ENCODE measurements at regions not wholly inside any gene's neighbourhood (a gene's known extent, or its start where the extent isn't known, plus 50 kb on each side); places are given as distances from the start of the nearest gene placed in this dataset.
"Not testable (repeated sequence)": the region's sequence is repeated elsewhere in the genome, so short reads cannot be mapped to it uniquely, and the experiment has no call there.

DNA sequence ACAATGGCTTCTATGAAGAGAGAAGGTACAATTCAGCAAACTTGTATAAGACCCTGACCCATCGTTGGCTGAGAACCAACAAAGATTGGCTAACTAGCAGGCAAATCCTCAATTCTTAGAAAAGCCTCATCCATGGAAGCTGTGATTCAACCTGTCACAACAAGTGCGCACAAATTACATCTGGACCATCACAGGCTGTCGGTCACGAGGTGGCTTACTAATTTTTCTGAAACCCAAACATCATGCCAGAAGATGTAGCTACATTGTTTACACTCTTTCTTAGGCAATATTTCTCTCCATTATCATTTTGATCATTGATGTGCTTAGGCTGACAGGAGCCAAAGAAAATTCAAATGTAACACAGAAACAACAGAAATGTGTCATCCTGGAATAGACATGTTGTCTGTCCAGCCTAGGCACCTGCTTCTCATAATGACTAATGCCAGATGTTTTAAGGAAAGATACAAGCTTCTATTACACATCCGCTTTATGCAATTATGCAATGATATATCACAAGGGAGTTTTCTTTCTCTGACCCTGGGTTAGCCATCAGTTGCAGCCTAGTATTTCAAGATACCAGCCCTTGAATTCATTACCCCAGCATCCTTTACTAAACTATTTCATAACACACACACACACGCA, 92.9 kb upstream of the DIO2 start:
- Histone ChIP-seq H3K27ac (ENCODE audit: low read depth, low read length) (no peak overlapping the region), H3K27me3 (ENCODE audit: insufficient read depth, low read length) (no peaks in the 10 kb centered on the region), H3K79me2 (ENCODE audit: control insufficient read depth, insufficient read depth, low read length, unreplicated experiment) (no peaks in the 10 kb centered on the region), H3K36me3 (ENCODE audit: insufficient read depth, low read length) (no peaks in the 10 kb centered on the region), H3K4me3 (ENCODE audit: low read depth, low read length) (no peak overlapping the region), H3K4me1 (ENCODE audit: control insufficient read depth, insufficient read depth, low read length, unreplicated experiment) (peaks cover 12% of the 10 kb centered on the region), H2AFZ (ENCODE audit: low read length, unreplicated experiment) (no peak overlapping the region)

DNA sequence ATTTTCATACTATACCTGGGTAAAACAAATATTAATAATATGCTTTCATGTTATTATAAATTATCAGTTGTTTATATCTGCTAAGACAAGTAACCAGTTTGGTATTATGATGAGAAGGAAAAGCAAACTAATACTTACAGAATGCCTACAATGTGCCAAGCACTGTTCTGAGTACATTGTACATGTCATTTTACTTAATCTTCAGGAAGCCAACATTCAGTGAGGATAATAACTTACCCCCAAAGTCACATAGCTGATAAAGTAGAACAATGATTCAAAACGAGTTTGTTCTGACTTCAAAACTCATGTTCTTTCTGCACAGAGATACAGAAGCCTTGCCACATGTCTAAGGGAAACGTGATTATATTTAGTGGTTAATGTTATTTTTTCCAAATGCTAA, 89.0 kb upstream of the DIO2 start:
- Histone ChIP-seq H3K27me3 (ENCODE audit: insufficient read depth, low read length) (no peaks in the 10 kb centered on the region), H3K27ac (ENCODE audit: low read depth, low read length) (no peak overlapping the region), H3K4me3 (ENCODE audit: low read depth, low read length) (no peak overlapping the region), H3K36me3 (ENCODE audit: insufficient read depth, low read length) (no peaks in the 10 kb centered on the region), H2AFZ (ENCODE audit: low read length, unreplicated experiment) (no peak overlapping the region), H3K4me1 (ENCODE audit: control insufficient read depth, insufficient read depth, low read length, unreplicated experiment) (peaks cover 12% of the 10 kb centered on the region), H3K79me2 (ENCODE audit: control insufficient read depth, insufficient read depth, low read length, unreplicated experiment) (no peaks in the 10 kb centered on the region)

GRCh38 chr14:80298491-80299017, 87.2 kb upstream of the DIO2 start:
- Histone ChIP-seq H3K36me3 (ENCODE audit: insufficient read depth, low read length) (no peaks in the 10 kb centered on the region), H3K4me1 (ENCODE audit: control insufficient read depth, insufficient read depth, low read length, unreplicated experiment) (no peaks in the 10 kb centered on the region), H3K27ac (ENCODE audit: low read depth, low read length) (no peak overlapping the region), H3K27me3 (ENCODE audit: insufficient read depth, low read length) (no peaks in the 10 kb centered on the region), H2AFZ (ENCODE audit: low read length, unreplicated experiment) (no peak overlapping the region), H3K4me3 (ENCODE audit: low read depth, low read length) (no peak overlapping the region), H3K79me2 (ENCODE audit: control insufficient read depth, insufficient read depth, low read length, unreplicated experiment) (no peaks in the 10 kb centered on the region)

- Histone ChIP-seq H3K27me3 (ENCODE audit: insufficient read depth, low read length) (no peaks in the 10 kb centered on the region), H2AFZ (ENCODE audit: low read length, unreplicated experiment) (no peak overlapping the region), H3K4me3 (ENCODE audit: low read depth, low read length) (no peak overlapping the region), H3K27ac (ENCODE audit: low read depth, low read length) (no peak overlapping the region), H3K36me3 (ENCODE audit: insufficient read depth, low read length) (no peaks in the 10 kb centered on the region), H3K4me1 (ENCODE audit: control insufficient read depth, insufficient read depth, low read length, unreplicated experiment) (no peaks in the 10 kb centered on the region), H3K79me2 (ENCODE audit: control insufficient read depth, insufficient read depth, low read length, unreplicated experiment) (no peaks in the 10 kb centered on the region)
These were observed 79.8 kb upstream of the DIO2 start for GRCh38 chr14:80291101-80291500.

DNA sequence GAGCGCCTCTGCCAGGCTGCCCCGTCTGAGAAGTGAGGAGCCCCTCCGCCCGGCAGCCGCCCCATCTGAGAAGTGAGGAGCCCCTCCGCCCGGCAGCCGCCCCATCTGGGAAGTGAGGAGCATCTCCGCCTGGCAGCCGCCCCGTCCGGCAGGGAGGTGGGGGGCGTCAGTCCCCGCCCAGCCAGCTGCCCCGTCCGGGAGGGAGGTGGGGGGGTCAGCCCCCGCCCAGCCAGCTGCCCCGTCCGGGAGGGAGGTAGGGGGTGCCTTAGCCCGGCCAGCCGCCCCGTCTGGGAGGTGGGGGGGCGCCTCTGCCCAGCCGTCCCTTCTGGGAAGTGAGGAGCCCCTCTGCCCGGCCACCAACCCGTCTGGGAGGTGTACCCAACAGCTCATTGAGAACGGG, 75.4 kb upstream of the DIO2 start:
- not testable (repeated sequence) for H3K27me3 ChIP-seq (ENCODE audit: insufficient read depth, low read length); H3K79me2 ChIP-seq (ENCODE audit: control insufficient read depth, insufficient read depth, low read length, unreplicated experiment); H2AFZ ChIP-seq (ENCODE audit: low read length, unreplicated experiment); H3K4me3 ChIP-seq (ENCODE audit: low read depth, low read length); H3K27ac ChIP-seq (ENCODE audit: low read depth, low read length); H3K4me1 ChIP-seq (ENCODE audit: control insufficient read depth, insufficient read depth, low read length, unreplicated experiment); H3K36me3 ChIP-seq (ENCODE audit: insufficient read depth, low read length)

DNA sequence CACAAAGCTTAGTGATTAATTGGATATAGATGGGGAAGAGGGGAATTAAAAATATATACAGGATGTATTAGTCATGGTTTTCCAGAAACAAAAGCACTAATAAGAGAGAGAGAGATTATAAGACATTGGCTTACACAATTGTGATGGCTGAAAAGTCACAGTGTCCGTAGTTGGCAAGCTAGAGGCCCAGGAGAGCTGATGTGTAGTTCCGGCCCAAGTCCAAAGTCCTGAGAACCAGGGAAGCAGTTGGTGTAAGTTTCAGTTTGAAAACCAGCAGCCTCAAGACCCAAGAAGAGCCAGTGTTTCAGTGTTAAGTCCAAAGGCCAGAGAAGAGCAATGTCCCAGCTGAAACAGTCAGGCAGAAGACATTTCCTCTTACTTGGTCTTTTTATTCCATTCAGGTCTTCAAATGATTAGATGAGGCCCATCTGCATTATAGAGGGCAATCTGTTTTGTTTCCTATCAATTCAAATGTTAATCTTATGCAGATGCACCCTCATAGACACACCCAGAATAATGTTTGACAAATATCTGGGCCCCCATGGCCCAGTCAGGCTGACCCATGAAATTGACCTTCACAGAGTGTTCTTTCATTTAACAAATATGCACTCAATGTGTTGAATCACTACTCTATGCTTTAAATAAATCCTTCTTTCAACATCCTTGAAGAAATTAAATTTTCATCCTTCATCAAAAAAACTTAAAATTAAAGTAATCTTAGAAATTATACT, 67.2 kb upstream of the DIO2 start:
- Histone ChIP-seq H3K27me3 (ENCODE audit: insufficient read depth, low read length) (no peaks in the 10 kb centered on the region), H2AFZ (ENCODE audit: low read length, unreplicated experiment) (peak overlapping the region; percentile 76), H3K27ac (ENCODE audit: low read depth, low read length) (peak overlapping the region; percentile 62), H3K4me3 (ENCODE audit: low read depth, low read length) (peak overlapping the region; percentile 9; the same call in 1 of the 2 replicates), H3K79me2 (ENCODE audit: control insufficient read depth, insufficient read depth, low read length, unreplicated experiment) (no peaks in the 10 kb centered on the region), H3K4me1 (ENCODE audit: control insufficient read depth, insufficient read depth, low read length, unreplicated experiment) (peaks cover 27% of the 10 kb centered on the region), H3K36me3 (ENCODE audit: insufficient read depth, low read length) (no peaks in the 10 kb centered on the region)

DNA sequence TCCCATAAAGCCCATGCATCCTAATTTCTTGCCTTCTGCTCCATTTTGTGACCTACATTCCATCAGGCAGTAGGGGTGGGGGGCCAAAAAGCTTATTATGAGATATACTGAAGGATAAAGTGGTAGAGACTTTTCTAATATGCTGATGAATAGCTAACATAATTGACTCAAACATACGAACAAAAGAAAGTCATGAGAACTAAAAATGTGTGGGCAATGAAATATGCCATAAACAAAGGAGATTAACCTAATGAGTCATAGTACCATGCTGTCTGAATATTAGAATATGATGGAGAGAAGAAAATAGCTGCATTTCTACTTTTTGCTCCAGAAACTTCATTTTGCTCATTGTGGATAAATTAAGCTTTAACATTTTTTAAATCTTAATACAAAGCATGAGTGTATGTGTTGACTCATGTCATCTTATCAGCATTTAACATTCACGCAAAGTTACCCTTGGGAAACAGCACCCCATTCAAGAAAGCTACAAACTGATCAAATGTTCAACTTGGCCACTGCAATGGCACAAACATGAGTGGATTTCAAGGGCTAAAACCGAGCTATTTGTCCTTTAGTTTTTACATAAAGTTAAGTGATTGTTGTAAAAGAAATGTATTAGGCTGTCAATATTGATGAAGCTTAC, 64.0 kb upstream of the DIO2 start:
- Histone ChIP-seq H3K4me1 (ENCODE audit: control insufficient read depth, insufficient read depth, low read length, unreplicated experiment) (peaks cover 27% of the 10 kb centered on the region), H2AFZ (ENCODE audit: low read length, unreplicated experiment) (peak overlapping the region; percentile 39), H3K36me3 (ENCODE audit: insufficient read depth, low read length) (no peaks in the 10 kb centered on the region), H3K27me3 (ENCODE audit: insufficient read depth, low read length) (no peaks in the 10 kb centered on the region), H3K79me2 (ENCODE audit: control insufficient read depth, insufficient read depth, low read length, unreplicated experiment) (no peaks in the 10 kb centered on the region), H3K4me3 (ENCODE audit: low read depth, low read length) (no peak overlapping the region), H3K27ac (ENCODE audit: low read depth, low read length) (peak overlapping the region; percentile 35; the same call in 1 of the 2 replicates)

DNA sequence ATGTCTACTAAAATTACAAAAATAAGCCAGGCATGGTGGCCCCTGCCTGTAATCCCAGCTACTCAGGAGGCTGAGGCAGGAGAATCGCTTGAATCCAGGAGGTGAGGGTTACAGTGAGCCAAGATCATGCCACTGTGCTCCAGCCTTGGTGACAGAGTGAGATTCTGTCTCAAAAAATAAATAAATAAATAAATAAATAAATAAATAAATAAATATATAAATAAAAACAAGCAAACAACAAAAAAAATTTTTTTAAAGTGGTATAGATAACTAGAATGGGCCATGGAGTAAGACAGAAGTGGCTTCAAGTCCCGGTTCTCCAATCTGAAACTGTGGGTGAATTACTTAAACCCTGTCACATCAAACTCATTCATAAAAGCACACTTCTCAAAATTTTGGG, 63.0 kb upstream of the DIO2 start:
- H3K4me3 ChIP-seq (ENCODE audit: low read depth, low read length); H3K27ac ChIP-seq (ENCODE audit: low read depth, low read length); H3K27me3 ChIP-seq (ENCODE audit: insufficient read depth, low read length); H3K36me3 ChIP-seq (ENCODE audit: insufficient read depth, low read length); H2AFZ ChIP-seq (ENCODE audit: low read length, unreplicated experiment); H3K79me2 ChIP-seq (ENCODE audit: control insufficient read depth, insufficient read depth, low read length, unreplicated experiment): not testable (repeated sequence)
- peaks cover 35% of the 10 kb centered on the region for H3K4me1 ChIP-seq (ENCODE audit: control insufficient read depth, insufficient read depth, low read length, unreplicated experiment)

GRCh38 chr14:80271389-80271788, 60.1 kb upstream of the DIO2 start:
- Histone ChIP-seq H3K4me1 (ENCODE audit: control insufficient read depth, insufficient read depth, low read length, unreplicated experiment) (peaks cover 24% of the 10 kb centered on the region), H3K79me2 (ENCODE audit: control insufficient read depth, insufficient read depth, low read length, unreplicated experiment) (no peaks in the 10 kb centered on the region), H2AFZ (ENCODE audit: low read length, unreplicated experiment) (no peak overlapping the region), H3K27ac (ENCODE audit: low read depth, low read length) (no peak overlapping the region), H3K4me3 (ENCODE audit: low read depth, low read length) (no peak overlapping the region), H3K36me3 (ENCODE audit: insufficient read depth, low read length) (no peaks in the 10 kb centered on the region), H3K27me3 (ENCODE audit: insufficient read depth, low read length) (no peaks in the 10 kb centered on the region)

DNA sequence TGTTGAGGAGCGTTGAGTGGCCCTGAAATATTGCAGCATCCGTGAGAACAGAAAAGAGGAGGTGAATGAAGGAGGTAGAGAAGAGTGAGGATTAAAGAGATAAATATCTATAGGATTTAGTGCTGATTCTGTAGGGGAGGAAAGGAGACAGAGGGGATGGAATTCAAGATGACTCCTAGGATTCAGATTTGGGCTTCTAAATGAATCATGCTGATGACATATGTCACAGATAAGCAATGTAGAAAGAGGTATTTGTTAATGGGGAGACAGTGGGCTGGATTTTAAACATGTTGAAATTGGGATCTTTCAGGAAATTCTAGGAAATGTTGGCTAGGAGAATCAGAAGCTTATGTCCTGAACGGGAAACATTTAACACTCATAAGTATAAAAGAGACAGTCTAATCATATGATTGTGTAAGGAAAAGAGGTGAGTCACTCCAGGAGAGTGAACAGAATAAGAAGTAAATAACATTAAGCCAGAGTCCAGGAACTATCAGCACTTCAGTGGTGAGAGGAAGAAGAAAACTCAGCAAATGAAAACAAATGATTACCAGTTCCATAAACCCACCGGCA, 58.1 kb upstream of the DIO2 start:
- no peak overlapping the region for H2AFZ ChIP-seq (ENCODE audit: low read length, unreplicated experiment)
- peaks cover 12% of the 10 kb centered on the region for H3K4me1 ChIP-seq (ENCODE audit: control insufficient read depth, insufficient read depth, low read length, unreplicated experiment)
- no peaks in the 10 kb centered on the region for H3K27me3 ChIP-seq (ENCODE audit: insufficient read depth, low read length)
- H3K79me2 ChIP-seq (ENCODE audit: control insufficient read depth, insufficient read depth, low read length, unreplicated experiment): no peaks in the 10 kb centered on the region
- peak overlapping the region; percentile 3; the same call in 1 of the 2 replicates for H3K27ac ChIP-seq (ENCODE audit: low read depth, low read length)
- no peaks in the 10 kb centered on the region for H3K36me3 ChIP-seq (ENCODE audit: insufficient read depth, low read length)
- H3K4me3 ChIP-seq (ENCODE audit: low read depth, low read length): no peak overlapping the region
